PC-3 (cell line): ENCODE measurements at regions not wholly inside any gene's neighbourhood (a gene's known extent, or its start where the extent isn't known, plus 50 kb on each side); places are given as distances from the start of the nearest gene placed in this dataset.

Source experiments
- ATAC-seq: fragments of 200-7000 bp; cut with Tn5 transposase; 2 replicates; pipeline ENCODE4 v1.9.1; 2020; ENCODE audit warnings: mild to moderate bottlenecking, moderate library complexity
- BruUV-seq: library from RNA; stranded (reverse); fragments of 400-500 nt; replicated peaks from 2 replicates; lab custom pipeline; 2021; lab: Mats Ljungman, UMichigan
- CTCF ChIA-PET: fragments of 300-600 bp; sonication (Branson Sonifier 250); formaldehyde crosslinking; loops from one replicate; lab custom pipeline; 2022; ENCODE audit warnings: antibody characterized with exemption; lab: Charles Lee
- POLR2A ChIA-PET: fragments of 300-600 bp; sonication (Branson Sonifier 250); formaldehyde crosslinking; loops from one replicate; lab custom pipeline; 2022; ENCODE audit warnings: antibody characterized with exemption; ENCODE audit not compliant: unreplicated experiment; lab: Charles Lee
- DNase-seq: peaks from one replicate; pipeline ENCODE4 v3.0.0-alpha.2; 2015
- H2AFZ ChIP-seq: fragments of 300-600 bp; sonication (generic); 2 replicates; pipeline ENCODE4 v1.6.0; 2016; ENCODE audit warnings: antibody characterized with exemption, low read length
- H3F3A ChIP-seq: fragments of 300-600 bp; sonication (generic); one replicate; pipeline ENCODE4 v1.6.0; 2017; ENCODE audit warnings: antibody characterized with exemption, low read length, control low read depth, mild to moderate bottlenecking; ENCODE audit not compliant: unreplicated experiment
- H3K27ac ChIP-seq: fragments of 300-600 bp; sonication (generic); 2 replicates; pipeline ENCODE4 v1.5.1; 2016; ENCODE audit warnings: mild to moderate bottlenecking, low read length
- H3K27me3 ChIP-seq: fragments of 300-600 bp; sonication (generic); 2 replicates; pipeline ENCODE4 v1.6.1; 2016; ENCODE audit warnings: low read length, mixed read lengths
- H3K36me3 ChIP-seq: fragments of 300-600 bp; sonication (generic); 2 replicates; pipeline ENCODE4 v1.6.1; 2016; ENCODE audit warnings: low read depth, mixed run types, low read length, mixed read lengths
- H3K4me1 ChIP-seq: fragments of 300-600 bp; sonication (generic); 2 replicates; pipeline ENCODE4 v1.5.1; 2016; ENCODE audit warnings: low read length; ENCODE audit not compliant: insufficient read depth
- H3K4me2 ChIP-seq: fragments of 300-600 bp; sonication (generic); 2 replicates; pipeline ENCODE4 v1.6.0; 2016; ENCODE audit warnings: low read length
- H3K4me3 ChIP-seq: fragments of 300-600 bp; sonication (generic); 2 replicates; pipeline ENCODE4 v1.5.1; 2016; ENCODE audit warnings: mild to moderate bottlenecking, low read length, mixed read lengths
- H3K79me2 ChIP-seq: fragments of 300-600 bp; sonication (generic); 2 replicates; pipeline ENCODE4 v1.6.1; 2017; ENCODE audit warnings: low read length, mixed read lengths
- H3K9ac ChIP-seq: fragments of 300-600 bp; sonication (generic); 2 replicates; pipeline ENCODE4 v1.6.0; 2016; ENCODE audit warnings: mild to moderate bottlenecking, low read length
- H3K9me2 ChIP-seq: fragments of 300-600 bp; sonication (generic); replicated peaks from 2 replicates; pipeline ENCODE4 v1.6.1; 2016; ENCODE audit warnings: mixed run types, low read length, mixed read lengths
- H3K9me3 ChIP-seq: fragments of 300-600 bp; sonication (generic); 2 replicates; pipeline ENCODE4 v1.6.1; 2016; ENCODE audit warnings: low read length, mixed read lengths
- H4K20me1 ChIP-seq: fragments of 300-600 bp; sonication (generic); 2 replicates; pipeline ENCODE4 v1.6.1; 2016; ENCODE audit warnings: low read length, mixed read lengths
- EZH2 ChIP-seq: fragments of 300-600 bp; sonication (generic); IDR thresholded peaks from one replicate; pipeline ENCODE4 v1.6.1; 2017; ENCODE audit warnings: antibody characterized with exemption, mild to moderate bottlenecking, low read length; ENCODE audit not compliant: unreplicated experiment
- EZH2phosphoT487 ChIP-seq: fragments of 300-600 bp; sonication (generic); IDR thresholded peaks from 2 replicates; pipeline ENCODE4 v1.6.1; 2018; ENCODE audit warnings: mild to moderate bottlenecking, antibody characterized with exemption, low read length, borderline replicate concordance
- intact Hi-C: fragments of 100-400 bp; cut with micrococcal nuclease; formaldehyde crosslinking; loops from 2 replicates; pipeline ENCODE4 v1.9.0; 2023
- TF ChIP-seq, protein P1 (sequence below): fragments of 300-600 bp; sonication (generic); conservative IDR thresholded peaks from 2 replicates; pipeline ENCODE4 v1.5.1; 2017; ENCODE audit warnings: antibody characterized with exemption, low read depth, mild to moderate bottlenecking, low read length

DNA sequence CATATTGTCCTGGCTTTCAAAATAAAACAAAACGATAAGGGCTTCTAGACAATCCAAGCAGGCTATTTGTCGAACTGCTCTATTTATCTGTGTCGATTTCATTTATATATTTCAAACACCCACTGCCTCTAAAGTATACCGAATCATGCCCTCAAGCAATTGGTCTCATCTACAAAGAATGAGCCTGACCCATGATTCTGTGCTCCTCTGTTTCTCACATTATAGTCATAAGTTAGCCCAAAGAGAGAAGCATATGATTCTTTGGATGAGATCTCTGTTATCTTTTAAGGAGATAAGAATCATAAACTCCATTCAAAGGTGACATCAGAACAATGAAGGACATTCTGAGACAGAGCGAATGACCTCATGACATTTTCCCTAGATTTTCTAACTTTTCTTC is 191.1 kb downstream of the MAP2K6 start:
- H3K9ac ChIP-seq = no peak overlapping the region
- no peaks in the 10 kb centered on the region for H3K9me2 ChIP-seq
- H3K4me2 ChIP-seq = no peak overlapping the region
- H3K27me3 ChIP-seq = no peaks in the 10 kb centered on the region
- intact Hi-C loops = loop anchor here (5.0 to 10.0 kb wide), 3 partner anchors 267 to 947 kb away; no protein-coding TSS in a partner anchor
- no peak overlapping the region for H2AFZ ChIP-seq
- POLR2A ChIA-PET = no interaction called here
- no peak for DNase-seq
- H3K79me2 ChIP-seq = no peaks in the 10 kb centered on the region
- H3F3A ChIP-seq = peaks cover 4% of the 10 kb centered on the region
- H3K4me3 ChIP-seq = no peak overlapping the region
- no TSS peak for BruUV-seq
- H3K9me3 ChIP-seq = no peaks in the 10 kb centered on the region
- ATAC-seq = no peak
- CTCF ChIA-PET = no interaction called here
- H4K20me1 ChIP-seq = no peaks in the 10 kb centered on the region
- TF ChIP-seq, protein P1, sequence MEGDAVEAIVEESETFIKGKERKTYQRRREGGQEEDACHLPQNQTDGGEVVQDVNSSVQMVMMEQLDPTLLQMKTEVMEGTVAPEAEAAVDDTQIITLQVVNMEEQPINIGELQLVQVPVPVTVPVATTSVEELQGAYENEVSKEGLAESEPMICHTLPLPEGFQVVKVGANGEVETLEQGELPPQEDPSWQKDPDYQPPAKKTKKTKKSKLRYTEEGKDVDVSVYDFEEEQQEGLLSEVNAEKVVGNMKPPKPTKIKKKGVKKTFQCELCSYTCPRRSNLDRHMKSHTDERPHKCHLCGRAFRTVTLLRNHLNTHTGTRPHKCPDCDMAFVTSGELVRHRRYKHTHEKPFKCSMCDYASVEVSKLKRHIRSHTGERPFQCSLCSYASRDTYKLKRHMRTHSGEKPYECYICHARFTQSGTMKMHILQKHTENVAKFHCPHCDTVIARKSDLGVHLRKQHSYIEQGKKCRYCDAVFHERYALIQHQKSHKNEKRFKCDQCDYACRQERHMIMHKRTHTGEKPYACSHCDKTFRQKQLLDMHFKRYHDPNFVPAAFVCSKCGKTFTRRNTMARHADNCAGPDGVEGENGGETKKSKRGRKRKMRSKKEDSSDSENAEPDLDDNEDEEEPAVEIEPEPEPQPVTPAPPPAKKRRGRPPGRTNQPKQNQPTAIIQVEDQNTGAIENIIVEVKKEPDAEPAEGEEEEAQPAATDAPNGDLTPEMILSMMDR = no peak
- TF ChIP-seq EZH2 = no peak
- TF ChIP-seq EZH2phosphoT487 = no peak
- no peak overlapping the region for H3K27ac ChIP-seq
- peaks cover 30% of the 10 kb centered on the region for H3K4me1 ChIP-seq
- H3K36me3 ChIP-seq = no peaks in the 10 kb centered on the region

GRCh38 chr17:69606142-69606800 is 191.8 kb downstream of the MAP2K6 start:
- Histone ChIP-seq H3K4me2 (no peak overlapping the region), H3F3A (peaks cover 4% of the 10 kb centered on the region), H3K9me3 (no peaks in the 10 kb centered on the region), H4K20me1 (no peaks in the 10 kb centered on the region), H3K36me3 (no peaks in the 10 kb centered on the region), H3K9me2 (no peaks in the 10 kb centered on the region), H3K27ac (no peak overlapping the region), H3K4me3 (no peak overlapping the region), H2AFZ (no peak overlapping the region), H3K79me2 (no peaks in the 10 kb centered on the region), H3K9ac (no peak overlapping the region), H3K27me3 (no peaks in the 10 kb centered on the region), H3K4me1 (peaks cover 30% of the 10 kb centered on the region)
- ChIA-PET CTCF (interaction anchor here (0.5 to 1.5 kb wide), 16 partner anchors 31 to 1072 kb away, joined by 3 to 11 read pairs (median 5); no protein-coding TSS in a partner anchor), POLR2A (no interaction called here)
- TF ChIP-seq EZH2 (no peak), EZH2phosphoT487 (no peak)
- TF ChIP-seq, protein P1 = no peak
- BruUV-seq = no TSS peak
- ATAC-seq (no peak), DNase-seq (no peak)
- intact Hi-C loops = loop anchor here (2.0 to 10.0 kb wide), 5 partner anchors 79 to 946 kb away; no protein-coding TSS in a partner anchor
